ENCODE measurements at regions not wholly inside any gene's neighbourhood (a gene's known extent, or its start where the extent isn't known, plus 50 kb on each side); places are given as distances from the start of the nearest gene placed in this dataset.

GRCh38 chr1:214833178-214833756, 230.3 kb downstream of the CENPF start:
- Mint-ChIP-seq H3K4me3 (no peak overlapping the region), H3K36me3 (no peaks in the 10 kb centered on the region), H3K27me3 (no peaks in the 10 kb centered on the region), H3K9me3 (ENCODE audit: low read depth) (no peaks in the 10 kb centered on the region), H3K27ac (no peak overlapping the region), H3K4me1 (no peaks in the 10 kb centered on the region)
- DNase-seq = no peak
- ATAC-seq = no peak
- CTCF ChIA-PET = no interaction called here

GRCh38 chr1:214837376-214837775, 234.4 kb downstream of the CENPF start:
- Mint-ChIP-seq H3K36me3 (no peaks in the 10 kb centered on the region), H3K4me1 (no peaks in the 10 kb centered on the region), H3K27me3 (no peaks in the 10 kb centered on the region), H3K9me3 (ENCODE audit: low read depth) (no peaks in the 10 kb centered on the region), H3K27ac (no peak overlapping the region), H3K4me3 (no peak overlapping the region)
- CTCF ChIA-PET = no interaction called here
- DNase-seq = no peak
- ATAC-seq = no peak

GRCh38 chr1:214838351-214838750, 235.4 kb downstream of the CENPF start:
- no peak for ATAC-seq
- H3K4me1 Mint-ChIP-seq = no peaks in the 10 kb centered on the region
- no peak for DNase-seq
- H3K27ac Mint-ChIP-seq = no peak overlapping the region
- H3K36me3 Mint-ChIP-seq = no peaks in the 10 kb centered on the region
- CTCF ChIA-PET = no interaction called here
- no peak overlapping the region for H3K4me3 Mint-ChIP-seq
- H3K27me3 Mint-ChIP-seq = no peaks in the 10 kb centered on the region
- H3K9me3 Mint-ChIP-seq (ENCODE audit: low read depth) = no peaks in the 10 kb centered on the region

GRCh38 chr1:214840356-214840755, 237.4 kb downstream of the CENPF start:
- no peaks in the 10 kb centered on the region for H3K4me1 Mint-ChIP-seq
- CTCF ChIA-PET = no interaction called here
- no peak overlapping the region for H3K27ac Mint-ChIP-seq
- H3K9me3 Mint-ChIP-seq (ENCODE audit: low read depth) = no peaks in the 10 kb centered on the region
- H3K4me3 Mint-ChIP-seq = no peak overlapping the region
- no peak for ATAC-seq
- no peaks in the 10 kb centered on the region for H3K27me3 Mint-ChIP-seq
- DNase-seq = no peak
- no peaks in the 10 kb centered on the region for H3K36me3 Mint-ChIP-seq

- H3K4me3 Mint-ChIP-seq = no peak overlapping the region
- peaks cover 1% of the 10 kb centered on the region for H3K9me3 Mint-ChIP-seq (ENCODE audit: low read depth)
- CTCF ChIA-PET = no interaction called here
- no peak for ATAC-seq
- DNase-seq = no peak
- H3K36me3 Mint-ChIP-seq = no peaks in the 10 kb centered on the region
- H3K27me3 Mint-ChIP-seq = no peaks in the 10 kb centered on the region
- no peaks in the 10 kb centered on the region for H3K4me1 Mint-ChIP-seq
- H3K27ac Mint-ChIP-seq = no peak overlapping the region
These were observed 239.7 kb upstream of the KCNK2 start for GRCh38 chr1:214842856-214843255.

GRCh38 chr1:214843281-214843680, 239.3 kb upstream of the KCNK2 start:
- DNase-seq (no peak), ATAC-seq (no peak)
- Mint-ChIP-seq H3K4me1 (no peaks in the 10 kb centered on the region), H3K36me3 (no peaks in the 10 kb centered on the region), H3K9me3 (ENCODE audit: low read depth) (peaks cover 2% of the 10 kb centered on the region), H3K27me3 (no peaks in the 10 kb centered on the region), H3K27ac (no peak overlapping the region), H3K4me3 (no peak overlapping the region)
- CTCF ChIA-PET = no interaction called here

- peaks cover 2% of the 10 kb centered on the region for H3K9me3 Mint-ChIP-seq (ENCODE audit: low read depth)
- H3K4me1 Mint-ChIP-seq = no peaks in the 10 kb centered on the region
- H3K36me3 Mint-ChIP-seq = no peaks in the 10 kb centered on the region
- no peak for ATAC-seq
- H3K27ac Mint-ChIP-seq = no peak overlapping the region
- CTCF ChIA-PET = no interaction called here
- H3K4me3 Mint-ChIP-seq = no peak overlapping the region
- no peak for DNase-seq
- H3K27me3 Mint-ChIP-seq = no peaks in the 10 kb centered on the region
These were observed 238.2 kb upstream of the KCNK2 start for GRCh38 chr1:214844319-214844718.

- H3K9me3 Mint-ChIP-seq (ENCODE audit: low read depth) = peaks cover 2% of the 10 kb centered on the region
- H3K4me1 Mint-ChIP-seq = no peaks in the 10 kb centered on the region
- no peak overlapping the region for H3K27ac Mint-ChIP-seq
- H3K36me3 Mint-ChIP-seq = no peaks in the 10 kb centered on the region
- no peaks in the 10 kb centered on the region for H3K27me3 Mint-ChIP-seq
- no peak overlapping the region for H3K4me3 Mint-ChIP-seq
- ATAC-seq (no peak), DNase-seq (no peak)
- CTCF ChIA-PET = no interaction called here
These were observed 236.3 kb upstream of the KCNK2 start for GRCh38 chr1:214846276-214846675.

- Mint-ChIP-seq H3K36me3 (no peaks in the 10 kb centered on the region), H3K4me1 (no peaks in the 10 kb centered on the region), H3K27ac (no peak overlapping the region), H3K27me3 (no peaks in the 10 kb centered on the region), H3K9me3 (ENCODE audit: low read depth) (peaks cover 2% of the 10 kb centered on the region), H3K4me3 (no peak overlapping the region)
- DNase-seq (no peak), ATAC-seq (no peak)
- CTCF ChIA-PET = no interaction called here
These were observed 235.3 kb upstream of the KCNK2 start for GRCh38 chr1:214847071-214847810.

- ATAC-seq (no peak), DNase-seq (no peak)
- Mint-ChIP-seq H3K4me3 (no peak overlapping the region), H3K36me3 (no peaks in the 10 kb centered on the region), H3K27me3 (no peaks in the 10 kb centered on the region), H3K4me1 (no peaks in the 10 kb centered on the region), H3K9me3 (ENCODE audit: low read depth) (peaks cover 2% of the 10 kb centered on the region), H3K27ac (no peak overlapping the region)
- CTCF ChIA-PET = no interaction called here
These were observed 234.4 kb upstream of the KCNK2 start for GRCh38 chr1:214848101-214848500.

- DNase-seq = no peak
- Mint-ChIP-seq H3K4me3 (no peak overlapping the region), H3K9me3 (ENCODE audit: low read depth) (peaks cover 2% of the 10 kb centered on the region), H3K36me3 (no peaks in the 10 kb centered on the region), H3K27me3 (no peaks in the 10 kb centered on the region), H3K27ac (no peak overlapping the region), H3K4me1 (no peaks in the 10 kb centered on the region)
- ATAC-seq = no peak
- CTCF ChIA-PET = no interaction called here
These were observed 232.0 kb upstream of the KCNK2 start for GRCh38 chr1:214850432-214851050.

GRCh38 chr1:214853340-214853739, 229.2 kb upstream of the KCNK2 start:
- no peak for ATAC-seq
- Mint-ChIP-seq H3K27ac (no peak overlapping the region), H3K9me3 (ENCODE audit: low read depth) (no peaks in the 10 kb centered on the region), H3K36me3 (no peaks in the 10 kb centered on the region), H3K4me1 (no peaks in the 10 kb centered on the region), H3K4me3 (no peak overlapping the region), H3K27me3 (no peaks in the 10 kb centered on the region)
- CTCF ChIA-PET = no interaction called here
- DNase-seq = no peak

GRCh38 chr1:214854126-214854875, 228.2 kb upstream of the KCNK2 start:
- DNase-seq = no peak
- no peaks in the 10 kb centered on the region for H3K36me3 Mint-ChIP-seq
- no peaks in the 10 kb centered on the region for H3K4me1 Mint-ChIP-seq
- CTCF ChIA-PET = no interaction called here
- no peaks in the 10 kb centered on the region for H3K27me3 Mint-ChIP-seq
- H3K27ac Mint-ChIP-seq = no peak overlapping the region
- H3K9me3 Mint-ChIP-seq (ENCODE audit: low read depth) = no peaks in the 10 kb centered on the region
- no peak overlapping the region for H3K4me3 Mint-ChIP-seq
- ATAC-seq = no peak

GRCh38 chr1:214856843-214857242, 225.7 kb upstream of the KCNK2 start:
- CTCF ChIA-PET = no interaction called here
- ATAC-seq = no peak
- H3K36me3 Mint-ChIP-seq = no peaks in the 10 kb centered on the region
- H3K9me3 Mint-ChIP-seq (ENCODE audit: low read depth) = no peaks in the 10 kb centered on the region
- DNase-seq = no peak
- H3K4me1 Mint-ChIP-seq = no peaks in the 10 kb centered on the region
- H3K27me3 Mint-ChIP-seq = no peaks in the 10 kb centered on the region
- H3K27ac Mint-ChIP-seq = no peak overlapping the region
- H3K4me3 Mint-ChIP-seq = no peak overlapping the region
